Thymus (tissue), 11 donors: ENCODE measurements at regions not wholly inside any gene's neighbourhood (a gene's known extent, or its start where the extent isn't known, plus 50 kb on each side); places are given as distances from the start of the nearest gene placed in this dataset.

Source experiments
- DNase-seq, 9 donors: peaks; one replicate each; pipeline ENCODE4 v3.0.0-alpha.2; 2013; ENCODE audit warnings: low spot score in 9 of 9, low read depth in 6 of 9, missing footprints in 1 of 9
- H3K27ac ChIP-seq, 2 donors: one replicate each; pipeline ENCODE4 v1.5.1; 2013; ENCODE audit warnings: control low read depth in 1 of 2, low read depth in 1 of 2, low read length in 1 of 2, mild to moderate bottlenecking in 1 of 2, moderate library complexity in 1 of 2
- H3K27me3 ChIP-seq, 2 donors: one replicate each; pipeline ENCODE4 v1.5.1; 2013; ENCODE audit warnings: low read length in 1 of 2; ENCODE audit not compliant: control insufficient read depth in 2 of 2, insufficient read depth in 1 of 2
- H3K36me3 ChIP-seq, 2 donors: one replicate each; pipeline ENCODE4 v1.5.1; 2013; ENCODE audit warnings: low read length in 1 of 2, mild to moderate bottlenecking in 1 of 2, moderate library complexity in 1 of 2; ENCODE audit not compliant: control insufficient read depth in 2 of 2, insufficient read depth in 2 of 2
- H3K4me1 ChIP-seq, 2 donors: one replicate each; pipeline ENCODE4 v1.5.1; 2013; ENCODE audit warnings: low read length in 2 of 2; ENCODE audit not compliant: control insufficient read depth in 2 of 2, insufficient read depth in 2 of 2
- H3K4me3 ChIP-seq, 2 donors: one replicate each; pipeline ENCODE4 v1.5.1; 2013; ENCODE audit warnings: low read length in 2 of 2, control low read depth in 1 of 2, mild to moderate bottlenecking in 1 of 2
- H3K9me3 ChIP-seq, 2 donors: one replicate each; pipeline ENCODE4 v1.5.1; 2013; ENCODE audit warnings: low read length in 1 of 2, mild to moderate bottlenecking in 1 of 2; ENCODE audit not compliant: control insufficient read depth in 2 of 2, insufficient read depth in 1 of 2
- WGBS: extraction: QIAGEN DNeasy Blood & Tissue Kit; methylation state at CpG from one replicate; pipeline ENCODE4 v1.1.7; 2013; 5-methylcytosine and 5-hydroxymethylcytosine counted together
- donor health status: healthy.

DNA sequence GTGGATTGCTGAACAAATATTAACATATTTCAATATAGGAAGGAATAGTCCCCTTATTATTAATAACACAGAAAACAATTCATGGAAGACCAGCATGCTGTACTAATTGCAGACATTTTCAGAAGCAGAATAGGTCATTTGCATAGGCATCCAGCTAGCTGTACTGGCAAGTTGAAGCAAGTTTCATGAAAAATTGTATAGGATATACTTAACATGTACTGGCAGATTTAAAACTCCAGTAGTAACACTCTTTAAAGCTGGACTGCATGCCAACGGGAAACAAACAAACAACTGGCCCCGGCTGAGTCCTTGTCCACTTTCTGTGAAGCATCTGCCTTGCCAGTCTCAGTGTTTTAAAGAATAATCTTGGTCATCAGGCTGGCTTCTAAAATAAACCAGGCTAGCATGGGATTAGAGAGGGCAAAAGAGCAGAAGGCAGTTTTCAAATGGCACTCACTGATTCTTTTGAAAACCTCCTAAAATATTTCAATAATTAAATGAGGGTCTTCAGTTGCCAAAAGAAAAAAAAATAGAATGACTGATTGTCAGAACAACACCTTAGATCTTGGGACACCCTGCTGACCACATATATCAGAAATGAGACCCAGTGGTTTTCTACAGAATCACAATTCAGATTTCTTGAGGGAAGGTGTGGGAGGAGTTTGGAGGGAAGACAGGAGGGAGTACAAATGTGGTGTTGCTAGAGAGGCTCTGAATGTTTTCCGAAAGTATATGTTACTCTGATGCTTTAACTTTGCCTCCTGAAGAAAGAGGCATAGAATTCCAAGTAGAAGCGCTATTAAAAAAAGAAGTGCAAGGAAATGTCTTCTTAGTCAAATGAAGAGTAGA, 122.5 kb upstream of the KRAS start:
- Histone ChIP-seq H3K27ac (no peak overlapping the region), H3K4me3 (no peak overlapping the region), H3K36me3 (no peaks in the 10 kb centered on the region), H3K9me3 (no peaks in the 10 kb centered on the region), H3K27me3 (no peaks in the 10 kb centered on the region), H3K4me1 (peaks cover 0 to 7% of the 10 kb centered on the region in 2 donors)
- DNase-seq, result no peak
- 97% methylated on average over 4 of the region's 4 CpGs for WGBS

DNA sequence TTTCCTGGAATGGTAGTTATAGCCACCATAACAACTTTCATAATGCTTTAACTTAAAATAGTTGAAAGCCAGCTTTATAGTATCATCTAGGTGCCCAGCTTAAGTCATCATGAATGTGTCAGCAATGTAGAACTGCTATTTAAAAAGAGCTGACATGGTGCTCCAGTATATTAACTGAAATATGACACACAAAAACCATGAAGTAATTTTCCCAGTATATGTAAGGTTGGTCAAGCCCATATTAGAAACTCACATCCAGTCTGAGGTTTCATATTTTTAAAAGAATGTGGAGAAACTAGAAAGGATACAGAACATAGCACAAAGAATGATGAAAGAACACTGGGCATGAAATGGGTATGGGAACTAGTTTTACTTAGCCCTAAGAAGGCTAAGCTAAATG, 121.3 kb upstream of the KRAS start:
- no peak overlapping the region for H3K4me3 ChIP-seq
- DNase-seq, result no peak
- no peaks in the 10 kb centered on the region for H3K27me3 ChIP-seq

DNA sequence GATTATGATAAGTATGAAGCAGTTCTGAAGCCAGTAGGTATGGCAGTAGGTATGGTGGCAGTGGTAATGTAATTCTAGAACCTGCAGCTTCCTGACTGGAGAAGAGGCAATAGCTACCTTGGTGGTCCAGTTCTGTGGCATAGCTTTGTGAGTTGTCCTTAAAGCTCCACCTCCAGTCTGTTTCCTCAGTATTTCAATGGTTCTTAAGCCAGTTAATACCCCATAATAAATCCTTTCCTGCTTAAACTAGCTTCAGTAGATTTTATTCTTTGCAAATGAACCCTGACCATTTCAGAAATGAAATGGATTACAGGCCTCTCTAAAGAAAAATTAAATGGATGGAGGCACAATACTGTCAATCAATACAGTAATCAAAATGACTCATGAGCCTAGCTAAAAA, 117.8 kb upstream of the KRAS start:
- DNase-seq, result no peak
- Histone ChIP-seq H3K36me3 (no peaks in the 10 kb centered on the region), H3K4me3 (no peak overlapping the region), H3K4me1 (peaks cover 0 to 2% of the 10 kb centered on the region in 2 donors), H3K27me3 (no peaks in the 10 kb centered on the region), H3K9me3 (no peaks in the 10 kb centered on the region), H3K27ac (no peak overlapping the region)

More for the DNA sequence above, 121.3 kb upstream of the KRAS start:
- no peak overlapping the region for H3K27ac ChIP-seq
- H3K9me3 ChIP-seq, result no peaks in the 10 kb centered on the region
- no peaks in the 10 kb centered on the region for H3K4me1 ChIP-seq
- no peaks in the 10 kb centered on the region for H3K36me3 ChIP-seq

DNA sequence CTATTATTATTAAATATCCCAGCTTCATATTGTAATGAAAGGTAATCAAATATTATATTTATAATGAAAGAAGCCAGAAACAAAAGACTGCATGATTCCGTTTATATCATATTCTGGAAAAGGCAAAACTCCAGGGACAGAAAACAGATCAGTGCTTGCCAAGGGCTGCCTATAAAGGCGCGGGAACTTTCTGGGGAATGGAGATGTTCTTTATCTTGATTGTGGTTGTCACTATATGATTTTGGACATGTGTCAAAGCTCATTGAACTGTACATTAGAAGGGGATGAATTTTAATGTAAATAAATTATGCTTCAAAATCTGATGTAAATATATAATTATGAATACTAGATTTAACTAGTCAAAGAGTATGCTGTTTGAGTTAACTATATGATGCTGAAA, 115.4 kb upstream of the KRAS start:
- WGBS, result 95% methylated on average over 3 of the region's 3 CpGs
- DNase-seq, result no peak
- peaks cover 0 to 2% of the 10 kb centered on the region in 2 donors for H3K4me1 ChIP-seq
- H3K4me3 ChIP-seq, result no peak overlapping the region
- no peaks in the 10 kb centered on the region for H3K27me3 ChIP-seq
- H3K27ac ChIP-seq, result no peak overlapping the region
- H3K36me3 ChIP-seq, result no peaks in the 10 kb centered on the region
- no peaks in the 10 kb centered on the region for H3K9me3 ChIP-seq

DNA sequence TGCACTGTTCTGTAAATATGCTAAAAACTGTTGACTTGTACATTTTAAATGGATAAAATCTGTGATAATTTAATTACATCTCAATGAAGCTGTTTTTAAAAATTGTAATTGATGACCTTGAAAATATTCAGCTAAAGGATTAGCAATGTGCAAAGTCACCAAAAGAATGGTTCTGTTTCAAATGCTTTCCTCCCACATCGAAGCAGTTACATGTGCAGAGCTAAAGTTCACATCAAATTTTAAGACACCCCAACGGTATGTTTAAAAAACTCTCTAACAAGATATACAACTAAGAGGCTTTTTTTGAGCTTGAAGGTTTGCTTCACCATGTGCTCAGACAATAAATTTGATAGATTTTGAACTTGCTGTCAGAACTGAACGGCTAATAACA, 114.6 kb upstream of the KRAS start:
- Histone ChIP-seq H3K4me3 (no peak overlapping the region), H3K4me1 (peaks cover 0 to 2% of the 10 kb centered on the region in 2 donors), H3K27me3 (no peaks in the 10 kb centered on the region), H3K9me3 (no peaks in the 10 kb centered on the region), H3K27ac (no peak overlapping the region), H3K36me3 (no peaks in the 10 kb centered on the region)
- 47% methylated on average over 3 of the region's 3 CpGs for WGBS
- DNase-seq, result peak in 1 of 9 donors; percentile 32

GRCh38 chr12:25364529-25365339, 114.0 kb upstream of the KRAS start:
- peak overlapping the region in 1 of 2 donors; percentile 45 for H3K27ac ChIP-seq
- no peak overlapping the region for H3K4me3 ChIP-seq
- peaks cover 0 to 2% of the 10 kb centered on the region in 2 donors for H3K4me1 ChIP-seq
- peak in 1 of 9 donors; percentile 47 for DNase-seq
- H3K27me3 ChIP-seq, result no peaks in the 10 kb centered on the region
- no peaks in the 10 kb centered on the region for H3K36me3 ChIP-seq
- 35% methylated on average over 5 of the region's 5 CpGs for WGBS
- H3K9me3 ChIP-seq, result no peaks in the 10 kb centered on the region

DNA sequence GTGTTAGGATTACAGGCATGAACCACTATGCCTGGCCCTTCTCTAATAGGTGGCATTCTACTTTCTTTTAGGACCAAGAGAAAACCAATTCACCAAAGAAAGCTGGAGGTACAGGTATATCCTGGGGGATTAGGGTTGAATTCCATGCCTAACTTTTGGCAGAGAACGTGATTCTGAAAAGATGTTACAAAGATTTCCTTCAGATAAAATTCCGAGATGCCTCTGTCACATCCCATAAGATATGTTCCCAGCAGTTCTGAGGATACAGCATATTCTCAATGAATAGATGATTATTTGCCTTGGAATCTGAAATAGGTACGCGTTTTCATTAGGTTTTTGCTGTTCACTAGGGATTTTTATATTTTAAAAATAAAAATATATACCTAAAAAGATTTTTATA, 111.9 kb upstream of the KRAS start:
- Histone ChIP-seq H3K9me3 (no peaks in the 10 kb centered on the region), H3K36me3 (no peaks in the 10 kb centered on the region), H3K4me3 (no peak overlapping the region), H3K27me3 (no peaks in the 10 kb centered on the region), H3K4me1 (peaks cover 0 to 2% of the 10 kb centered on the region in 2 donors), H3K27ac (no peak overlapping the region)
- no peak for DNase-seq
- over 99% methylated on average over 4 of the region's 4 CpGs for WGBS

DNA sequence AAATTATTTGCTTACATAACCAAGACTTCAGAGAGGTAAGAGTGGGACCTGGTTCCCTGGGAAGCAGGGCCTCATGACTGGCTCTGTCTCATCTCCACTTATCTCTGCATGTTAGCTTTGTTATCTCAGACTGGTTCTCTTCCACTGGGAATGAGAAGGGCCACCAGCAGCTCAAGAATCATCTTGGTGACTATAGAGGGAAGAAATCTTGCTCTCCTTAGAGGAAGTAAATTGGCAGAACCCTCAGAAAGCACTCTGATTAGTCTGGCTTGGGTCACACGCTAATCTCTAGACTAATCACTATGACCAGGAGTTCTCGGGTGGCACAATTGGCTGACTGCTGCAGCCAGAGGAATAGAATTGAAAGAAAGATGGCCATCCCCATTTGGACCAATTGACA, 110.8 kb upstream of the KRAS start:
- DNase-seq, result no peak

DNA sequence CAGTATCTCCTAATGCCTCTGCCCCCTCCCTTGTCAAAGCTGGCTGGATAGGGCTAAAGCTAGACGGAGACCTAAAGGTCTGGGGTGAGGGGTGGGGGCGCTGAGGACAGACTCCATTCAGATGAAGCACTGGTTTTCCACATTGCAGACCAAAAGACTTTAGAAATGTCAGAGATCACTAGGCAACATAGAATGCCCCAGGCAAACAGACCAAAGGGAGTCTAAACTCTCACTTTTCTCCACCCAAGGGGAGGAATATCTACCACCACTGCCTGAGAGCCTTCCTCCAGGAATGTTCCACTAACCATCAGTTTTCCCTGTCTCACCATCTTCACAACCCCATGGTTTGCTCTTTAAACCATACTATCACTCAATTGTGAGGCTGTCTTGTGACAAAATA, 106.9 kb upstream of the KRAS start:
- Histone ChIP-seq H3K27ac (no peak overlapping the region), H3K27me3 (no peaks in the 10 kb centered on the region), H3K9me3 (no peaks in the 10 kb centered on the region), H3K36me3 (no peaks in the 10 kb centered on the region), H3K4me3 (no peak overlapping the region), H3K4me1 (no peaks in the 10 kb centered on the region)
- WGBS, result 95% methylated on average over 2 of the region's 2 CpGs
- DNase-seq, result no peak

More for the DNA sequence above, 110.8 kb upstream of the KRAS start:
- no peaks in the 10 kb centered on the region for H3K9me3 ChIP-seq
- H3K4me1 ChIP-seq, result peaks cover 0 to 2% of the 10 kb centered on the region in 2 donors
- H3K27ac ChIP-seq, result no peak overlapping the region
- H3K4me3 ChIP-seq, result no peak overlapping the region
- H3K36me3 ChIP-seq, result no peaks in the 10 kb centered on the region
- no peaks in the 10 kb centered on the region for H3K27me3 ChIP-seq
- 98% methylated on average over 2 of the region's 2 CpGs for WGBS
